Activated CD8-positive, alpha-beta T cell treated with anti-CD3 and anti-CD28 coated beads for 36 hours (primary cell): ENCODE measurements at regions not wholly inside any gene's neighbourhood (a gene's known extent, or its start where the extent isn't known, plus 50 kb on each side); places are given as distances from the start of the nearest gene placed in this dataset.

Source experiments
- ATAC-seq: fragments of 200-7000 bp; cut with Tn5 transposase; one replicate; pipeline ENCODE4 v1.10.0; 2021; ENCODE audit warnings: mild to moderate bottlenecking, moderate library complexity
- CTCF ChIA-PET: fragments of 350-600 bp; sonication (Branson Sonifier 250); formaldehyde crosslinking; loops from one replicate; lab custom pipeline; 2021; ENCODE audit warnings: antibody characterized with exemption; lab: Charles Lee
- POLR2A ChIA-PET: fragments of 350-600 bp; sonication (Branson Sonifier 250); formaldehyde crosslinking; loops from one replicate; lab custom pipeline; 2021; ENCODE audit warnings: antibody characterized with exemption; lab: Charles Lee
- DNase-seq: peaks from one replicate; pipeline ENCODE4 v3.0.0-alpha.2; 2020
- H3K27ac Mint-ChIP-seq: one replicate; pipeline ENCODE4 v1.8.0; 2021; ENCODE audit warnings: mild to moderate bottlenecking, mixed read lengths
- H3K27me3 Mint-ChIP-seq: one replicate; pipeline ENCODE4 v1.8.0; 2021; ENCODE audit warnings: mixed read lengths
- H3K36me3 Mint-ChIP-seq: one replicate; pipeline ENCODE4 v1.8.0; 2021; ENCODE audit warnings: low read depth, mixed read lengths
- H3K4me1 Mint-ChIP-seq: one replicate; pipeline ENCODE4 v1.8.0; 2021; ENCODE audit warnings: low read depth, mixed read lengths
- H3K4me3 Mint-ChIP-seq: one replicate; pipeline ENCODE4 v1.8.0; 2021; ENCODE audit warnings: mild to moderate bottlenecking, moderate library complexity, mixed read lengths
- H3K9me3 Mint-ChIP-seq: one replicate; pipeline ENCODE4 v1.8.0; 2021; ENCODE audit warnings: mixed read lengths
- CTCF ChIP-seq: fragments of 200-600 bp; IDR thresholded peaks from one replicate; pipeline ENCODE4 v1.8.0; 2022; ENCODE audit warnings: antibody characterized with exemption, mild to moderate bottlenecking
- intact Hi-C: fragments of 100-400 bp; cut with micrococcal nuclease; formaldehyde crosslinking; loops from one replicate; pipeline ENCODE4 v1.10.0; 2022

DNA sequence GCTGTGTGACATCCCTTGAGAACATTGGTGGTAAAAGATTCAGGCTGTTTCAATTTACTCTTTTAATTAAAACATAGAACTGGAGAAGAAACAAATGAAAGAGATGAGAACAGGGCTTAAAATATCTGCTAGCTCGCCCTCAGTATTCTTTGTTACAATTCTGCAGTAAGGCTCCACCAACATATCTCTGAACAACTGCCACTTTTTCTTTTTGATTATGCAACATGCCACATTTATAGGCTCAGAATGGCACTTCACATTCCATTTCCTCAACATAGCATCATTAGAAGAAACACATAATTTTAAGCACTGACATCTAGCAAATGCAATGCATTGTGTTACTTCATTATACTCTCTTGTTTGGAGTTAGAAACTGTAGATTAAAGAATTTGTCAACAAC lies 1315.2 kb downstream of the LRFN5 start:
- intact Hi-C loops, result no loop called here
- POLR2A ChIA-PET, result no interaction called here
- TF ChIP-seq CTCF, result no peak
- peaks cover 19% of the 10 kb centered on the region for H3K9me3 Mint-ChIP-seq
- no peak overlapping the region for H3K27ac Mint-ChIP-seq
- no peak for DNase-seq
- no peaks in the 10 kb centered on the region for H3K27me3 Mint-ChIP-seq
- no peaks in the 10 kb centered on the region for H3K4me1 Mint-ChIP-seq
- H3K36me3 Mint-ChIP-seq, result no peaks in the 10 kb centered on the region
- H3K4me3 Mint-ChIP-seq, result no peak overlapping the region
- CTCF ChIA-PET, result no interaction called here
- ATAC-seq, result no peak

GRCh38 chr14:42918615-42919014 lies 1311.9 kb downstream of the LRFN5 start:
- Mint-ChIP-seq H3K4me3 (no peak overlapping the region), H3K36me3 (no peaks in the 10 kb centered on the region), H3K9me3 (peaks cover 19% of the 10 kb centered on the region), H3K27ac (no peak overlapping the region), H3K27me3 (no peaks in the 10 kb centered on the region), H3K4me1 (no peaks in the 10 kb centered on the region)
- ATAC-seq (no peak), DNase-seq (no peak)
- CTCF ChIA-PET, result no interaction called here
- TF ChIP-seq CTCF, result no peak
- intact Hi-C loops, result no loop called here
- POLR2A ChIA-PET, result no interaction called here

DNA sequence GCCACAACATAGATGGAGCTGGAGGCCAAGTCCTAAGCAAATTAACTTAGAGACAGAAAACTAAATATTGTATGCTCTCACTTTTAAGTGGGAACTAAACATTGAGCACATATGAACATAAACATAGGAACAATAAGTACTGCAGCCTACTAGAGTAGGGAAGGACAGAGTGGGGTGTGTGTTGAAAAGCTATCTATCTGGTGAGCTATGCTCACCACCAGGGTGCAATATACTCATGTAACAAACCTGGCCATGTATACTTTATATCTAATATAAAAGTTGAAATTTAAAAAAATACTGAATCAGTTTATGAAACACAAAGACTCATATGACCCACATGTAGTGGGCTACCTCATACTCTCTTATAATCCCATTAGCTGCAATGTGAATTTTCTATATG lies 1305.0 kb downstream of the LRFN5 start:
- H3K9me3 Mint-ChIP-seq, result peaks cover 12% of the 10 kb centered on the region
- TF ChIP-seq CTCF, result no peak
- ATAC-seq (no peak), DNase-seq (no peak)
- H3K36me3 Mint-ChIP-seq, result no peaks in the 10 kb centered on the region
- H3K4me1 Mint-ChIP-seq, result no peaks in the 10 kb centered on the region
- intact Hi-C loops, result no loop called here
- no peaks in the 10 kb centered on the region for H3K27me3 Mint-ChIP-seq
- H3K27ac Mint-ChIP-seq, result no peak overlapping the region
- POLR2A ChIA-PET, result no interaction called here
- H3K4me3 Mint-ChIP-seq, result no peak overlapping the region
- CTCF ChIA-PET, result no interaction called here

- Mint-ChIP-seq H3K27me3 (no peaks in the 10 kb centered on the region), H3K4me3 (no peak overlapping the region), H3K27ac (no peak overlapping the region), H3K36me3 (no peaks in the 10 kb centered on the region), H3K4me1 (no peaks in the 10 kb centered on the region), H3K9me3 (peaks cover 5% of the 10 kb centered on the region)
- no peak for DNase-seq
- ChIA-PET CTCF (no interaction called here), POLR2A (no interaction called here)
- no peak for TF ChIP-seq CTCF
- intact Hi-C loops, result no loop called here
- no peak for ATAC-seq
Observed at GRCh38 chr14:42909659-42910058, 1303.0 kb downstream of the LRFN5 start.

DNA sequence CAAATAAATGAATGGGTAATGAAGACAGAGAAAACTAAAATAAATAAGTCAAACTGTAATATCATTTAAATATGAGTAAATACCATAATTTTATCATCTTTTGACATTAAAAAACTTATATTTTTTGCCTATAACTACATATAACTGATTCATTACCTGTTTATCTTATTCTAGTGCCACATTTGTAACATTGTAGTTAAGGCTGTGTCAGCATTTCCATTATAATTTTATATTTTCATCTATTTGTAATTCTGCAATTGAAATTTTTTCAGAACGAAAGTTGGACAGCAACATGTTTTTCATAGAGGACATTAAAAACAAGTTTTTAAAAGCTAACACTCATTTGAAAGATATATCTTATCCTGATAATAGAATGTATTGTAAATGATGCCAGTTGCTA lies 1286.5 kb downstream of the LRFN5 start:
- H3K4me1 Mint-ChIP-seq, result no peaks in the 10 kb centered on the region
- H3K27ac Mint-ChIP-seq, result no peak overlapping the region
- POLR2A ChIA-PET, result no interaction called here
- DNase-seq (no peak), ATAC-seq (no peak)
- CTCF ChIA-PET, result no interaction called here
- peaks cover 14% of the 10 kb centered on the region for H3K9me3 Mint-ChIP-seq
- no peaks in the 10 kb centered on the region for H3K27me3 Mint-ChIP-seq
- TF ChIP-seq CTCF, result no peak
- intact Hi-C loops, result no loop called here
- H3K36me3 Mint-ChIP-seq, result no peaks in the 10 kb centered on the region
- H3K4me3 Mint-ChIP-seq, result no peak overlapping the region
